ENCODE measurements at regions not wholly inside any gene's neighbourhood (a gene's known extent, or its start where the extent isn't known, plus 50 kb on each side); places are given as distances from the start of the nearest gene placed in this dataset.

DNA sequence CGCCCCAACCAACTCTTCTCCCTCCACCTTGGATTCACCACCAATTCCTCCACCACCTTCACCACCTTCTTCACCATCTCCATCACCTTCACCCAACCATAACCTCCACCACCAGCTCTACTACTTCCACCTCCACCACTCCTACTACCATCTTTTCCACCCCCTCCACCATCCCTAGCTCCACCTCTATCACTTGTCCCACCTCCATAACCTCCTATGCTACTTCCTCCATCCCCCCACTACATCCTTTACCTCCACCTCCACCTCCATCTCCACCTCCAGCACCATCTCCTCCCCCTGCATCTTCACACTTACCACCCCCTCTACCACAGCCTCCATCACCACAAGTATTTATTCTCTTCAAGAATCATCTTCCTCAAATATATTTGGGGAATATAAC is 254.9 kb upstream of the EGLN3 start:
- FAIRE-seq (no peak), DNase-seq (ENCODE audit: extremely low read depth in 1 of 4, low spot score in 3 of 4) (no peak), ATAC-seq (no peak)
- H3K4me3 ChIP-seq, result no peak overlapping the region
- no peaks in the 10 kb centered on the region for H3K9me1 ChIP-seq (ENCODE audit: control insufficient read depth, insufficient read depth, low read length)
- intact Hi-C loops (cut with micrococcal nuclease), result no loop called here
- H3K79me2 ChIP-seq (ENCODE audit: control insufficient read depth, insufficient read depth, low read length), result no peaks in the 10 kb centered on the region
- TF ChIP-seq, protein P1, sequence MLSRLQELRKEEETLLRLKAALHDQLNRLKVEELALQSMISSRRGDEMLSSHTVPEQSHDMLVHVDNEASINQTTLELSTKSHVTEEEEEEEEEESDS (CRISPR knock-in tag; IDR thresholded peaks at IDR 0.05), result no peak
- no peak for TF ChIP-seq MTA2 (IDR thresholded peaks at IDR 0.05; ENCODE audit: low read depth)
- no peak for TF ChIP-seq CHD4 (IDR thresholded peaks at IDR 0.05; ENCODE audit: insufficient read depth, insufficient replicate concordance, low read depth, low read length, poor library complexity, severe bottlenecking)
- no peak for TF ChIP-seq ZKSCAN1 (IDR thresholded peaks at IDR 0.05; ENCODE audit: low read depth, low read length)
- no peak for TF ChIP-seq MCM2 (IDR thresholded peaks at IDR 0.05; ENCODE audit: low read depth)
- TF ChIP-seq SP1 (CRISPR knock-in tag; IDR thresholded peaks at IDR 0.05), result no peak
- no peak for TF ChIP-seq FOXM1 (IDR thresholded peaks at IDR 0.05; ENCODE audit: low read depth)
- no peak for TF ChIP-seq FOXM1 (CRISPR knock-in tag; IDR thresholded peaks at IDR 0.05; ENCODE audit: low read depth)
- TF ChIP-seq ILK (tag; IDR thresholded peaks at IDR 0.05; ENCODE audit: borderline replicate concordance, low read depth), result no peak
- TF ChIP-seq FUS (optimal IDR thresholded peaks at IDR 0.05; ENCODE audit: low read depth, low read length), result no peak
- TF ChIP-seq FOXJ2 (tag; IDR thresholded peaks at IDR 0.05), result no peak
- no peak for TF ChIP-seq ZBTB17 (CRISPR knock-in tag; IDR thresholded peaks at IDR 0.05)
- TF ChIP-seq, protein P2, sequence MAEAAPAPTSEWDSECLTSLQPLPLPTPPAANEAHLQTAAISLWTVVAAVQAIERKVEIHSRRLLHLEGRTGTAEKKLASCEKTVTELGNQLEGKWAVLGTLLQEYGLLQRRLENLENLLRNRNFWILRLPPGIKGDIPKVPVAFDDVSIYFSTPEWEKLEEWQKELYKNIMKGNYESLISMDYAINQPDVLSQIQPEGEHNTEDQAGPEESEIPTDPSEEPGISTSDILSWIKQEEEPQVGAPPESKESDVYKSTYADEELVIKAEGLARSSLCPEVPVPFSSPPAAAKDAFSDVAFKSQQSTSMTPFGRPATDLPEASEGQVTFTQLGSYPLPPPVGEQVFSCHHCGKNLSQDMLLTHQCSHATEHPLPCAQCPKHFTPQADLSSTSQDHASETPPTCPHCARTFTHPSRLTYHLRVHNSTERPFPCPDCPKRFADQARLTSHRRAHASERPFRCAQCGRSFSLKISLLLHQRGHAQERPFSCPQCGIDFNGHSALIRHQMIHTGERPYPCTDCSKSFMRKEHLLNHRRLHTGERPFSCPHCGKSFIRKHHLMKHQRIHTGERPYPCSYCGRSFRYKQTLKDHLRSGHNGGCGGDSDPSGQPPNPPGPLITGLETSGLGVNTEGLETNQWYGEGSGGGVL (CRISPR knock-in tag; IDR thresholded peaks at IDR 0.05), result no peak
- no peak for TF ChIP-seq FOXJ3 (CRISPR knock-in tag; IDR thresholded peaks at IDR 0.05)
- TF ChIP-seq, protein P3, sequence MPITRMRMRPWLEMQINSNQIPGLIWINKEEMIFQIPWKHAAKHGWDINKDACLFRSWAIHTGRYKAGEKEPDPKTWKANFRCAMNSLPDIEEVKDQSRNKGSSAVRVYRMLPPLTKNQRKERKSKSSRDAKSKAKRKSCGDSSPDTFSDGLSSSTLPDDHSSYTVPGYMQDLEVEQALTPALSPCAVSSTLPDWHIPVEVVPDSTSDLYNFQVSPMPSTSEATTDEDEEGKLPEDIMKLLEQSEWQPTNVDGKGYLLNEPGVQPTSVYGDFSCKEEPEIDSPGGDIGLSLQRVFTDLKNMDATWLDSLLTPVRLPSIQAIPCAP (CRISPR knock-in tag; IDR thresholded peaks at IDR 0.05; ENCODE audit: borderline replicate concordance), result no peak
- no TSS peak for BruUV-seq (replicated peaks)
- no peak overlapping the region for H3K9ac ChIP-seq (ENCODE audit: insufficient read depth in 1 of 2, low read depth in 2 of 2, low read length in 2 of 2)
- no peak overlapping the region for H3K27ac ChIP-seq (ENCODE audit: extremely low read depth, low read depth, low read length)
- ChIA-PET POLR2A (no interaction called here), CTCF (ENCODE audit: low intra/inter-chr PET ratio) (no interaction called here)
- WGBS (ENCODE audit: insufficient coverage, low coverage, missing lambda C conversion rate), result 0% methylated on average over 1 of the region's 1 CpG
- H2AFZ ChIP-seq (ENCODE audit: low read depth, low read length), result no peak overlapping the region
- H3K4me2 ChIP-seq (ENCODE audit: insufficient read depth, low read length), result no peak overlapping the region
- in situ Hi-C loops (cut with MboI), result no loop called here
- no peaks in the 10 kb centered on the region for H4K20me1 ChIP-seq (replicated peaks; ENCODE audit: control insufficient read depth, insufficient read depth, low read length)
- H3K27me3 ChIP-seq (ENCODE audit: control insufficient read depth in 2 of 2, insufficient read depth in 2 of 2, low read length in 2 of 2), result no peaks in the 10 kb centered on the region; a peak in 1 of 5 replicates
- H3K4me1 ChIP-seq (replicated peaks in 1 of 2; ENCODE audit: control insufficient read depth in 2 of 2, insufficient read depth in 2 of 2, low read length in 2 of 2), result no peaks in the 10 kb centered on the region
- H3K9me3 ChIP-seq (replicated peaks; ENCODE audit: control insufficient read depth, insufficient read depth, low read depth, low read length), result no peaks in the 10 kb centered on the region
- no peaks in the 10 kb centered on the region for H3K36me3 ChIP-seq (ENCODE audit: control insufficient read depth, insufficient read depth, low read length)

Data from K562 (cell line).